ENCODE measurements at regions not wholly inside any gene's neighbourhood (a gene's known extent, or its start where the extent isn't known, plus 50 kb on each side); places are given as distances from the start of the nearest gene placed in this dataset.

DNA sequence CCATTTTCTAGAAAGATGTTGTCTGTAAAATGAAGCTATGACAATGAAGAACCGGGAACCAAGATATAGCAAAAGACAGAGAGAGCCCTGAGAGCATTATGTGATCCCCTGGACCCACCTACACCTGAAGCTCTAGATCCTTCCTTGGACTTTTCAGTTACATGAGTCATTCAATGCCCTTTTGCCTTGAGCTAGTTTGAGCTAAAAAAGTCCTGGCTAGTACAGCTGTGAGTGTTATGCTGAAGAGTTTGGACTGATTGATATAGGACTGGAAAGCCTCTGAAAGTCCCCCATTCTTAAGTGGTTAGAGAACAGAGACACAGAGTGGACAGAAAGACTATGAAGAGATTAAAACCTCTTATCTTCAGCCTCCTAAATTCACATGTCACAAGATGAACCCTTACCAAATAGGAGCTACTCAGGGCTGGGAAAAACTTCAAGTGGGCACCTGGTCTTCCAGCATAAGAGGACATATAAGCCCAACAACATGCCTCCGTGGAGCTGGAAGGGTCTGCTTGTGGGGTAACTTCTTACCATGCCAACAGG, 386.8 kb upstream of the NFE2L3 start:
- Histone ChIP-seq H3K36me3 (ENCODE audit: insufficient read depth, low read length) (no peaks in the 10 kb centered on the region), H3K9ac (ENCODE audit: low read depth, low read length) (no peak overlapping the region), H2AFZ (ENCODE audit: low read depth, low read length) (no peak overlapping the region), H3K79me2 (ENCODE audit: insufficient read depth, low read length) (no peaks in the 10 kb centered on the region), H3K4me2 (ENCODE audit: insufficient read depth, low read length) (no peak overlapping the region), H3K9me3 (ENCODE audit: insufficient read depth, low read length, severe bottlenecking) (no peaks in the 10 kb centered on the region), H3K4me1 (ENCODE audit: insufficient read depth, low read length) (no peaks in the 10 kb centered on the region), H3K27me3 (ENCODE audit: insufficient read depth, low read length, poor library complexity) (no peaks in the 10 kb centered on the region), H3K4me3 (ENCODE audit: low read depth in 1 of 2, low read length in 2 of 2) (no peak overlapping the region), H3K27ac (ENCODE audit: low read length) (no peak overlapping the region), H4K20me1 (ENCODE audit: insufficient read depth, low read length) (no peaks in the 10 kb centered on the region)
- DNase-seq (no peak), ATAC-seq (ENCODE audit: insufficient read depth, low read depth) (no peak)
- TF ChIP-seq EZH2 (IDR thresholded peaks at IDR 0.05; ENCODE audit: borderline replicate concordance, low read depth, low read length, severe bottlenecking) = no peak
- TF ChIP-seq, protein P1, sequence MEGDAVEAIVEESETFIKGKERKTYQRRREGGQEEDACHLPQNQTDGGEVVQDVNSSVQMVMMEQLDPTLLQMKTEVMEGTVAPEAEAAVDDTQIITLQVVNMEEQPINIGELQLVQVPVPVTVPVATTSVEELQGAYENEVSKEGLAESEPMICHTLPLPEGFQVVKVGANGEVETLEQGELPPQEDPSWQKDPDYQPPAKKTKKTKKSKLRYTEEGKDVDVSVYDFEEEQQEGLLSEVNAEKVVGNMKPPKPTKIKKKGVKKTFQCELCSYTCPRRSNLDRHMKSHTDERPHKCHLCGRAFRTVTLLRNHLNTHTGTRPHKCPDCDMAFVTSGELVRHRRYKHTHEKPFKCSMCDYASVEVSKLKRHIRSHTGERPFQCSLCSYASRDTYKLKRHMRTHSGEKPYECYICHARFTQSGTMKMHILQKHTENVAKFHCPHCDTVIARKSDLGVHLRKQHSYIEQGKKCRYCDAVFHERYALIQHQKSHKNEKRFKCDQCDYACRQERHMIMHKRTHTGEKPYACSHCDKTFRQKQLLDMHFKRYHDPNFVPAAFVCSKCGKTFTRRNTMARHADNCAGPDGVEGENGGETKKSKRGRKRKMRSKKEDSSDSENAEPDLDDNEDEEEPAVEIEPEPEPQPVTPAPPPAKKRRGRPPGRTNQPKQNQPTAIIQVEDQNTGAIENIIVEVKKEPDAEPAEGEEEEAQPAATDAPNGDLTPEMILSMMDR (IDR thresholded peaks at IDR 0.05; ENCODE audit: borderline replicate concordance, extremely low read depth, low read length, poor library complexity, severe bottlenecking) = no peak

DNA sequence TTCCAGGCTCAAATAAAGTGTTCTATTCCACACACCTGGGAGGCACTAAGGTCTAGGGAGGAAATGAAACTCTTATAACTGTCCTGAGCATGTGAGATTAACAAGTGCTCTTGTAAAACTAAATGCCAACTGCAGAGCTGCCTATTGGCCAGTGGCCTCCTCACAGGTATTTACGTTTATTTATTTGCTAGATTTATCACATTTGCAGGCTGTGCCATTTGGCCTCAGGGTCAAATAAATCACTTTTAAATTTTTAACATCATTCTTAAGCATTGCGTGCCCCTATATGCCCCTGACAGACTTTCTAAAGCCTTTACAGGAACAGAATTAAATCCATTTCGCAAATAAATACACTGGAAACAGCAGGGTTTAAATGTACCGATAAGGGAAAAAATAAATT, 381.8 kb upstream of the NFE2L3 start:
- DNase-seq (no peak), ATAC-seq (ENCODE audit: insufficient read depth, low read depth) (no peak)
- H3K36me3 ChIP-seq (ENCODE audit: insufficient read depth, low read length) = no peaks in the 10 kb centered on the region
- H4K20me1 ChIP-seq (ENCODE audit: insufficient read depth, low read length) = no peaks in the 10 kb centered on the region
- no peak for TF ChIP-seq EZH2 (IDR thresholded peaks at IDR 0.05; ENCODE audit: borderline replicate concordance, low read depth, low read length, severe bottlenecking)
- TF ChIP-seq, protein P1 (IDR thresholded peaks at IDR 0.05; ENCODE audit: borderline replicate concordance, extremely low read depth, low read length, poor library complexity, severe bottlenecking) = no peak
- H3K9ac ChIP-seq (ENCODE audit: low read depth, low read length) = no peak overlapping the region
- H3K9me3 ChIP-seq (ENCODE audit: insufficient read depth, low read length, severe bottlenecking) = no peaks in the 10 kb centered on the region
- H3K4me3 ChIP-seq (ENCODE audit: low read depth in 1 of 2, low read length in 2 of 2) = no peak overlapping the region
- no peaks in the 10 kb centered on the region for H3K27me3 ChIP-seq (ENCODE audit: insufficient read depth, low read length, poor library complexity)
- H3K79me2 ChIP-seq (ENCODE audit: insufficient read depth, low read length) = no peaks in the 10 kb centered on the region
- H2AFZ ChIP-seq (ENCODE audit: low read depth, low read length) = no peak overlapping the region
- H3K4me2 ChIP-seq (ENCODE audit: insufficient read depth, low read length) = no peak overlapping the region
- H3K4me1 ChIP-seq (ENCODE audit: insufficient read depth, low read length) = no peaks in the 10 kb centered on the region
- H3K27ac ChIP-seq (ENCODE audit: low read length) = no peak overlapping the region

DNA sequence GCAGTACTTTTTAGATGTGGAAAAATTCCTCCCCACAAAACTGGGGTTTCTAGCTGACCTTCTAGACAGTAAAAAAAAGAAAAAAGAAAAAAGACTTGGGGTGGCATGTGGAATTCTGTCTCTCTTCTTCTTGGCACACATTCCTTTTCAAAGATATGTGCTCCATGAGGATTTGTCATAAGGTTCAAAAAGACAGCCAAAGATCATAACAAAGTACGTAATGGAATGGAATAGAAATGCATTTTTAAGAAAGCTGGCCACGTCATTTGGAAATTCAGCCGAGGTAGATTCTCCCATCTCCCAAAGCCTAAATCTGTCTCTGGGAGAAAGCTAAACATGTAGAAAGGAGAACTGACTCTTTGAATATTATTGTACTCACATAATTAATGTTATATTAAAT, 381.3 kb upstream of the NFE2L3 start:
- ATAC-seq (ENCODE audit: insufficient read depth, low read depth) = no peak
- Histone ChIP-seq H3K9me3 (ENCODE audit: insufficient read depth, low read length, severe bottlenecking) (no peaks in the 10 kb centered on the region), H3K27me3 (ENCODE audit: insufficient read depth, low read length, poor library complexity) (no peaks in the 10 kb centered on the region), H3K4me2 (ENCODE audit: insufficient read depth, low read length) (no peak overlapping the region), H3K79me2 (ENCODE audit: insufficient read depth, low read length) (no peaks in the 10 kb centered on the region), H3K36me3 (ENCODE audit: insufficient read depth, low read length) (no peaks in the 10 kb centered on the region), H3K4me3 (ENCODE audit: low read depth in 1 of 2, low read length in 2 of 2) (no peak overlapping the region), H4K20me1 (ENCODE audit: insufficient read depth, low read length) (no peaks in the 10 kb centered on the region), H3K9ac (ENCODE audit: low read depth, low read length) (no peak overlapping the region), H2AFZ (ENCODE audit: low read depth, low read length) (no peak overlapping the region), H3K4me1 (ENCODE audit: insufficient read depth, low read length) (no peaks in the 10 kb centered on the region), H3K27ac (ENCODE audit: low read length) (no peak overlapping the region)
- no peak for TF ChIP-seq EZH2 (IDR thresholded peaks at IDR 0.05; ENCODE audit: borderline replicate concordance, low read depth, low read length, severe bottlenecking)
- TF ChIP-seq, protein P1 (IDR thresholded peaks at IDR 0.05; ENCODE audit: borderline replicate concordance, extremely low read depth, low read length, poor library complexity, severe bottlenecking) = no peak
- DNase-seq = no peak

DNA sequence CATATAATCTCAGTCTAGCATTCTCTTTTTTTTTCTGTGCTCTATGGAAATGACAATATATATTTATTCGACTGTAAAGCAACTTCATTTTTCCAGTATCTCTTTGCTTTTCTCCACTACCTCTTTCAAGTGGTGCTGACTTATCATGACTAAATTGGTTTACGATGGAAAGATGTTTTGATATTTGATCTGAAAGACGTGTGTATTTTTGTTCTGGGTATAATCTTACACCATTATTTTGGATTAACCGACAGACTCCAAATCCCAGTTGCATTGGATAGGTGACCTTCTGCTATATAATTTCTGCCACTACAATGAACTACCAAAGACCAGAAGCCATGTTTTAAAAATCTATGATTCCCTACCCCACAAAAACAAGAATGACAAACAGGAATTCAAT, 380.5 kb upstream of the NFE2L3 start:
- H4K20me1 ChIP-seq (ENCODE audit: insufficient read depth, low read length) = no peaks in the 10 kb centered on the region
- no peak overlapping the region for H3K4me2 ChIP-seq (ENCODE audit: insufficient read depth, low read length)
- TF ChIP-seq, protein P1 (IDR thresholded peaks at IDR 0.05; ENCODE audit: borderline replicate concordance, extremely low read depth, low read length, poor library complexity, severe bottlenecking) = no peak
- no peak for TF ChIP-seq EZH2 (IDR thresholded peaks at IDR 0.05; ENCODE audit: borderline replicate concordance, low read depth, low read length, severe bottlenecking)
- no peaks in the 10 kb centered on the region for H3K79me2 ChIP-seq (ENCODE audit: insufficient read depth, low read length)
- no peak for ATAC-seq (ENCODE audit: insufficient read depth, low read depth)
- no peaks in the 10 kb centered on the region for H3K9me3 ChIP-seq (ENCODE audit: insufficient read depth, low read length, severe bottlenecking)
- H3K27ac ChIP-seq (ENCODE audit: low read length) = no peak overlapping the region
- no peak for DNase-seq
- H2AFZ ChIP-seq (ENCODE audit: low read depth, low read length) = no peak overlapping the region
- H3K9ac ChIP-seq (ENCODE audit: low read depth, low read length) = no peak overlapping the region
- no peaks in the 10 kb centered on the region for H3K36me3 ChIP-seq (ENCODE audit: insufficient read depth, low read length)
- no peaks in the 10 kb centered on the region for H3K4me1 ChIP-seq (ENCODE audit: insufficient read depth, low read length)
- peaks cover 3% of the 10 kb centered on the region for H3K27me3 ChIP-seq (ENCODE audit: insufficient read depth, low read length, poor library complexity)
- no peak overlapping the region for H3K4me3 ChIP-seq (ENCODE audit: low read depth in 1 of 2, low read length in 2 of 2)
